ENCODE measurements at regions not wholly inside any gene's neighbourhood (a gene's known extent, or its start where the extent isn't known, plus 50 kb on each side); places are given as distances from the start of the nearest gene placed in this dataset.
"Not testable (repeated sequence)": the region's sequence is repeated elsewhere in the genome, so short reads cannot be mapped to it uniquely, and the experiment has no call there.

GRCh38 chr7:32777041-32777666 lies 114.4 kb downstream of the KBTBD2 start:
- H3K4me1 Mint-ChIP-seq; H3K4me3 Mint-ChIP-seq; H3K9me3 Mint-ChIP-seq; ATAC-seq (ENCODE audit: low read depth); POLR2A ChIA-PET; DNase-seq; H3K27ac Mint-ChIP-seq; H3K36me3 Mint-ChIP-seq: not testable (repeated sequence)
- peaks cover 15% of the 10 kb centered on the region for H3K27me3 Mint-ChIP-seq

GRCh38 chr7:32776318-32776717 lies 115.2 kb downstream of the KBTBD2 start:
- H3K36me3 Mint-ChIP-seq; H3K4me3 Mint-ChIP-seq; POLR2A ChIA-PET; H3K4me1 Mint-ChIP-seq; ATAC-seq (ENCODE audit: low read depth); H3K9me3 Mint-ChIP-seq; DNase-seq; H3K27ac Mint-ChIP-seq: not testable (repeated sequence)
- H3K27me3 Mint-ChIP-seq: peaks cover 17% of the 10 kb centered on the region

GRCh38 chr7:32775809-32776208 lies 115.8 kb downstream of the KBTBD2 start:
- H3K4me3 Mint-ChIP-seq; H3K27ac Mint-ChIP-seq; POLR2A ChIA-PET; H3K4me1 Mint-ChIP-seq; H3K9me3 Mint-ChIP-seq; ATAC-seq (ENCODE audit: low read depth); DNase-seq; H3K36me3 Mint-ChIP-seq: not testable (repeated sequence)
- H3K27me3 Mint-ChIP-seq: peaks cover 17% of the 10 kb centered on the region

GRCh38 chr7:32774541-32774951 lies 117.0 kb downstream of the KBTBD2 start:
- Mint-ChIP-seq H3K4me1 (no peaks in the 10 kb centered on the region), H3K27ac (no peak overlapping the region), H3K27me3 (peaks cover 17% of the 10 kb centered on the region), H3K4me3 (no peak overlapping the region), H3K36me3 (no peaks in the 10 kb centered on the region), H3K9me3 (no peaks in the 10 kb centered on the region)
- POLR2A ChIA-PET: no interaction called here
- DNase-seq (no peak), ATAC-seq (ENCODE audit: low read depth) (no peak)

GRCh38 chr7:32768866-32769510 lies 122.6 kb downstream of the KBTBD2 start:
- H3K27ac Mint-ChIP-seq; H3K9me3 Mint-ChIP-seq; ATAC-seq (ENCODE audit: low read depth); H3K4me1 Mint-ChIP-seq; H3K4me3 Mint-ChIP-seq; DNase-seq; POLR2A ChIA-PET; H3K36me3 Mint-ChIP-seq: not testable (repeated sequence)
- H3K27me3 Mint-ChIP-seq: peaks cover 36% of the 10 kb centered on the region

GRCh38 chr7:32768338-32768737 lies 123.2 kb downstream of the KBTBD2 start:
- H3K9me3 Mint-ChIP-seq; H3K4me3 Mint-ChIP-seq; POLR2A ChIA-PET; DNase-seq; H3K4me1 Mint-ChIP-seq; H3K36me3 Mint-ChIP-seq; ATAC-seq (ENCODE audit: low read depth); H3K27ac Mint-ChIP-seq: not testable (repeated sequence)
- H3K27me3 Mint-ChIP-seq: peaks cover 41% of the 10 kb centered on the region

- H3K27ac Mint-ChIP-seq; H3K36me3 Mint-ChIP-seq; H3K9me3 Mint-ChIP-seq; H3K4me3 Mint-ChIP-seq; DNase-seq; H3K4me1 Mint-ChIP-seq; ATAC-seq (ENCODE audit: low read depth); POLR2A ChIA-PET: not testable (repeated sequence)
- peaks cover 57% of the 10 kb centered on the region for H3K27me3 Mint-ChIP-seq
These were observed 125.8 kb downstream of the KBTBD2 start for GRCh38 chr7:32765649-32766251.

- peaks cover 2% of the 10 kb centered on the region for H3K36me3 Mint-ChIP-seq
- DNase-seq (no peak), ATAC-seq (ENCODE audit: low read depth) (no peak)
- no peak overlapping the region for H3K4me3 Mint-ChIP-seq
- peaks cover 8% of the 10 kb centered on the region for H3K4me1 Mint-ChIP-seq
- no peak overlapping the region for H3K27ac Mint-ChIP-seq
- POLR2A ChIA-PET: no interaction called here
- peaks cover 2% of the 10 kb centered on the region for H3K9me3 Mint-ChIP-seq
- H3K27me3 Mint-ChIP-seq: peaks cover 59% of the 10 kb centered on the region
These were observed 126.4 kb downstream of the KBTBD2 start for GRCh38 chr7:32765185-32765584.

GRCh38 chr7:32762925-32763293 lies 128.7 kb downstream of the KBTBD2 start:
- DNase-seq: no peak
- H3K4me3 Mint-ChIP-seq: peak overlapping the region; percentile 46
- H3K4me1 Mint-ChIP-seq: peaks cover 8% of the 10 kb centered on the region
- H3K27ac Mint-ChIP-seq: no peak overlapping the region
- ATAC-seq (ENCODE audit: low read depth): no peak
- H3K9me3 Mint-ChIP-seq: no peaks in the 10 kb centered on the region
- peaks cover 2% of the 10 kb centered on the region for H3K36me3 Mint-ChIP-seq
- H3K27me3 Mint-ChIP-seq: peaks cover 70% of the 10 kb centered on the region
- POLR2A ChIA-PET: no interaction called here

GRCh38 chr7:32762206-32762924 lies 129.2 kb downstream of the KBTBD2 start:
- H3K9me3 Mint-ChIP-seq; POLR2A ChIA-PET; DNase-seq; H3K36me3 Mint-ChIP-seq; ATAC-seq (ENCODE audit: low read depth); H3K4me1 Mint-ChIP-seq; H3K27ac Mint-ChIP-seq: not testable (repeated sequence)
- peaks cover 70% of the 10 kb centered on the region for H3K27me3 Mint-ChIP-seq
- peak overlapping the region; percentile 46 for H3K4me3 Mint-ChIP-seq

- peaks cover 2% of the 10 kb centered on the region for H3K36me3 Mint-ChIP-seq
- POLR2A ChIA-PET: no interaction called here
- H3K27me3 Mint-ChIP-seq: peaks cover 70% of the 10 kb centered on the region
- H3K9me3 Mint-ChIP-seq: no peaks in the 10 kb centered on the region
- H3K27ac Mint-ChIP-seq: no peak overlapping the region
- ATAC-seq (ENCODE audit: low read depth): no peak
- peaks cover 8% of the 10 kb centered on the region for H3K4me1 Mint-ChIP-seq
- H3K4me3 Mint-ChIP-seq: no peak overlapping the region
- no peak for DNase-seq
These were observed 129.9 kb downstream of the KBTBD2 start for GRCh38 chr7:32761451-32762205.

- H3K4me1 Mint-ChIP-seq; H3K9me3 Mint-ChIP-seq; H3K36me3 Mint-ChIP-seq; DNase-seq; H3K27ac Mint-ChIP-seq; POLR2A ChIA-PET; ATAC-seq (ENCODE audit: low read depth); H3K4me3 Mint-ChIP-seq: not testable (repeated sequence)
- peaks cover 69% of the 10 kb centered on the region for H3K27me3 Mint-ChIP-seq
These were observed 130.8 kb downstream of the KBTBD2 start for GRCh38 chr7:32760755-32761154.

- POLR2A ChIA-PET: interaction anchor here (0.6 kb wide), 1 partner anchor 163 kb away, joined by 4 read pairs; no protein-coding TSS in a partner anchor
- not testable (repeated sequence) for H3K36me3 Mint-ChIP-seq; H3K9me3 Mint-ChIP-seq; H3K4me3 Mint-ChIP-seq; H3K27ac Mint-ChIP-seq; DNase-seq; H3K4me1 Mint-ChIP-seq; ATAC-seq (ENCODE audit: low read depth)
- peaks cover 64% of the 10 kb centered on the region for H3K27me3 Mint-ChIP-seq
These were observed 131.7 kb downstream of the KBTBD2 start for GRCh38 chr7:32759859-32760258.

Measured in activated naive CD8-positive, alpha-beta T cell treated with anti-CD3 and anti-CD28 coated beads, Interleukin-2, amount 10 ng/mL, durations not matched to agents 7 days and 5 days (primary cell).